ENCODE measurements at regions not wholly inside any gene's neighbourhood (a gene's known extent, or its start where the extent isn't known, plus 50 kb on each side); places are given as distances from the start of the nearest gene placed in this dataset.

GRCh38 chr3:127121885-127122284 is 71.0 kb upstream of the PRR23E start:
- no peak for TF ChIP-seq CTCF (IDR thresholded peaks at IDR 0.05; ENCODE audit: insufficient read depth, low read depth, low read length)
- no peak for TF ChIP-seq EZH2 (IDR thresholded peaks at IDR 0.05; ENCODE audit: insufficient read depth, low read length)

Data from astrocyte (in vitro differentiated cells and primary cell).